GOT3 (cell line): ENCODE measurements at regions not wholly inside any gene's neighbourhood (a gene's known extent, or its start where the extent isn't known, plus 50 kb on each side); places are given as distances from the start of the nearest gene placed in this dataset.

Experiments used
- DNase-seq: peaks from one replicate; lab custom pipeline; 2025; ENCODE audit warnings: mixed read lengths; lab: John Stamatoyannopoulos, UW

GRCh38 chr20:23205611-23206041 is 119.5 kb upstream of the CD93 start:
- DNase-seq = no peak

GRCh38 chr20:23205211-23205610 is 119.1 kb upstream of the CD93 start:
- DNase-seq = no peak

- no peak for DNase-seq
Observed at GRCh38 chr20:23203951-23204730, 118.0 kb upstream of the CD93 start.

DNA sequence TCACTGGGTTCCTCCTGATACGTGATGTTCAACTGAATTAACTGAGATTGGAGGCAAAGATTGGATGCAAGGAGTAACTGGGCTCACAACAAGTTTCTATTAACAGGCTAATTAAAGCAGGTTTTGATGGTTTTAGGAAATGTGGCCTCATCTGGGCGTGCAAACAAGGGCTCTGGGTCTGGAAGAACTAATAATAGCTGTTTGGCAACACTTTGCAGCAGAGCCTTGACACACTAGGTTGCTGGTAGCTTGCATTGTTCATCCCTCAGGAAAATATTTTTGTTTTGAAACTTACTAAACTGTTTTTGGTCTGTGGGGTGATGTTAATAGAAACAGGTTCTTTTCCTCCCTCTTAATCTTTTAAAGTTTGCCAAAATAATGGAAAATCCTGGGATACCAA is 117.2 kb upstream of the CD93 start:
- DNase-seq = no peak

GRCh38 chr20:23201658-23202057 is 115.5 kb upstream of the CD93 start:
- no peak for DNase-seq

DNA sequence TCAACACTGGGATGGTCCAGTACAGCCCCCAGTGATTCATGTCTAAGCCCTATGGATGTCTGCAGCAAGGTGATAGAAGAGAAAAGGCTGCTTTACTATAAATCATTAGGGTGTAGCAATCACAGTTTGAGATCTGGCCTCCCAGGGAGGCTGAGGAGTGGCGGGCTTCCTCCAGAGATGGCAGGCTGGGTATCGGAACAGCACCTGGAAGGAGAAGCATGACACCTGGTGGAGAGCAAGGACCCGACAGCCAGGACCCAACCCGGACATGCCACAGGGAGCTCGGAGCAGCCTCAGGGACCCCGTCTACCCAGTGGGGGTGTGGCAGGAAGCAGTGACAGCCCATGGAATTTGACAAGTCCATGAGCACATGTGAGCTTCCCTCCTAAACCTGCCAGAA is 114.8 kb upstream of the CD93 start:
- DNase-seq = no peak

- no peak for DNase-seq
Observed at GRCh38 chr20:23200413-23200812, 114.3 kb upstream of the CD93 start.

DNA sequence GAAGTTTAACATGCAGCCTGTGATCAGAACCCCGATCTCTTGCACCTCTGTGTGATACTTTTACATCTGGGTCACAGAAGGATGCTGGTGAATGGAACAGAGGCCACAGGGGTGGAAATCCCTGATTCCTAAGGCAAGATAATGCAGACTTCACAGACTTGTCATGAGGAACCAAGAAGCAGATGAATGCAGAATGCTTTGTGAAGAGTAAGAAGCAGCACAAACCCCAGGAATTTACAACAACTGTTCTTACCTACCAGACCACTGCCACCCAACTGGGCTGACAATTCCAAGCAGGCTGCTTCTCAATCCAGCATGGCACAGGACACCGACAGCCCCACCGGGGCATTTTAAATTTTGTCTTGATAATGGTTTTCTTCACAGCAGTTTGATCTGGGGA is 113.2 kb upstream of the CD93 start:
- DNase-seq = no peak

DNA sequence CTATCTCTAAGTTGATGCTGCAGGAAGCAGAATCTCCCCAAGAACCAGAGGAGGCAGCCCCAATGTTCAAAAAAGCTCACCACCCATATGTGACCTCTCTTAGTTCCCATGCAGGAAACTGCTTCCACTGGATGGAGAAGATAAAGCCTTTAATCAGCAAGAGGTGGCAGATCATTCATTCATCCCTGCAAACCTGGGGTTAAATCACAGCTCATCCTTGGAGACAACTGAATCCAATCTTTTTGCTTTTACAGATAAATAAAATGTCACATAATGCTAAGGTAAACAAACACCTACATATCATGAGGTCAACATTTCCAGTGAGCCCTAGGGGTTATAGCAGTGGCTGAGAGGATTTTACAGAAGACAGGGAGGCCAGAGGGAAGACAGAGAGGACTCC is 112.7 kb upstream of the CD93 start:
- DNase-seq = no peak

- no peak for DNase-seq
Observed at GRCh38 chr20:23197836-23198235, 111.7 kb upstream of the CD93 start.

- no peak for DNase-seq
Observed at GRCh38 chr20:23195636-23196035, 109.5 kb upstream of the CD93 start.

DNA sequence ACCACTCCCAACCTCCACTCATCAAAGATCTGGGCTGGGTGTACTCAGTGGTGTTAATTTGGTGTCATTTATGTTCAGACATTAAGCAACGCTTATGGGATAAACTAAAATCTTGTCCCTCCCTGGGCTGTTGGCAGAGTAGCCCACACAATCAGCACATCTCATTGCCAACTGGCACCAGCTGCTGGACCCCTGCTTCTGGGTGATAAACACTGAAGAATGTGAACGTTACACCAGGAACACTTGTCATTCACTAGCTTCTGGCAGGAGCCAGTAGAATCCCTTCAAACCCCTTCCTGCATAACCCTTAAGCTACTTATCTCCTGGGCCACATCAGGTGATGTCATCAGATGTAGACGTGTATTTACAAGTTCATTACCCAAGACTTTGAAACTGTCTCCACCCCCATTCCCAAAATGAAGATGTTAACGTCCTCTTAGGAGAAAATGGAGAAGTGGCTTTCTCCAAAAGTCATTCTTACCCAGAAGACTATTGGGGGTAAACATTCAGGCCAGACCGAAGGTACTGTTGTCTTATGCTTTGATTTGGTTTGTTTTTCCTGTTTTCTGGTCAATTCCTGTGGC is 107.8 kb upstream of the CD93 start:
- no peak for DNase-seq

DNA sequence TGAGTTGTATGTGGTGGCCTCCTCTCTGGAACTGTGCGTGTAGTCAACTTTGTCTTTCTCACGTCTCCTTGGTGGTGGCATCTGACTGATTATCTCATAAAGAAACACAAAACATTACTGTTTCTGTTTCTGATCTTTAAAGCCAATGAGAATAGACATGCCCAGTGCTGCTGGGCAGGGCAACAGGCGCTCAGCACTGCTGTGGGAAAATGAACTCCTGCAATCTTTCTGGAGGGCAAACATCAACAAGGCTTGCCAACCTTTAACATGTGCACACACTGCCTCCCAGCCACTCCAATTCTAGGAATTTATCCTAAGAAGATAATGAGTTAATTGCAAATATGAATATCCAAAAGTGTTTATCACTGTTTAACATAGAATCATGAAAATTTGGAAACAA is 106.3 kb upstream of the CD93 start:
- no peak for DNase-seq

GRCh38 chr20:23190557-23190956 is 104.4 kb upstream of the CD93 start:
- DNase-seq = no peak

DNA sequence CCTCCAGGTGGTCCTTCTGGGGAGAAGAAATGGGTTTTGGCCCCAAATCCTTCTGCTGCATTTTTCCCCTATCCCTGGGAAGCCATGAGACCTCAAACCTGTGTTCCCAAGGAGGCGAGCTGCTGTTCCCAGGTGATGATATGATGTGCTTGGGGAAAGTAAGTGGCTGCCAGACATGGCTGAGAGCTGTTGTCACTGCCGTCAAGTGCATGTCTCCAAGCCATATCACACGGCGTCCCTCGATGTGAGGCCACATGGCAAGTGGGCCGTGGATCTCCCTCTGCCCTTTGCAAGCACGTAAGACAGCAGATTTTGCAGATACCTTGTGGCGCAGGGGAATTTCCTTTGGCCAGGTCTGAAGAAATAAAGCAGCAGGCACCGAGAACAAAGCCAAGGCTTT is 103.7 kb upstream of the CD93 start:
- no peak for DNase-seq

GRCh38 chr20:23189341-23189740 is 103.2 kb upstream of the CD93 start:
- no peak for DNase-seq

GRCh38 chr20:23188377-23189169 is 102.4 kb upstream of the CD93 start:
- no peak for DNase-seq

DNA sequence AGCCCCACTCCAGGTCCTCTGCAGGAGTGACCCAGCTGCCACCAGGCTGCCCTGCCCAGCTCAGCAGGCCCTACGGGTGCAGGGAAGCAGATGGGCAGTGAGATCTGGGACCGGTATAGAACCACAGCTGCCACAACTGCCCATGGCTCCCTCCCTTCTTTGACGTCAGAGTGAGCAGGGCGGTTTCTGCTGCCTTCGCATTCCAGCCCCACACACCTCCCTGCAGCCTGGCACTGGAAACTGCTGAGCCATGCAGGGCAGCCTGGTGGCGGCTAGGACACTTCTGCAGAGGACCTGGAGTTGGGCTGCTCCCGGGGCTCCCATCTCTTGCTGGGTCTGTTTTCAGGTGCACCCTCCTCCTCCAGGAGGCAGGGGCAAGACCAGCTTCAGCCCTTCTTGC is 101.6 kb upstream of the CD93 start:
- no peak for DNase-seq

DNA sequence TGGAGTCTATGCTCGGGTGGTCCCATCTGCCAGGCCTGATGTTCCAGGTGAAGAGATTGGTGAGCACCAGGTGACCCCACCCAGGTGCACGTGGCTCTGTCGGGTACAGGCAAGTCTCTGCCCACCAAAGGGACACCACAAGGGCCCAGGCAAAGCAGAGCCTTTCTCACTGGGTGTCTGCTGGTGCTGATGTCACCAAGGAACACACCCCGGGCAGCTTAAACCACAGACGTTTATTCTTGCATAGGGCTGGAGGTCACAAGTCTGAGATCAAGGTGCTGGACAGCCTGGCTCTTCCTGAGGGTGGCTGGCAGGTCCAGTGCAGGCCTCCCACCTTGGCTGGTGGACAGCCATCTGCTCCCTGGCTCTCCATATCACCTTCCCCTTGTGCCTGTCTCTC is 100.7 kb upstream of the CD93 start:
- no peak for DNase-seq

- DNase-seq = no peak
Observed at GRCh38 chr20:23180451-23180921, 94.4 kb upstream of the CD93 start.

GRCh38 chr20:23179766-23180403 is 93.8 kb upstream of the CD93 start:
- no peak for DNase-seq

- no peak for DNase-seq
Observed at GRCh38 chr20:23178806-23179205, 92.7 kb upstream of the CD93 start.
